H1 (cell line): ENCODE measurements at regions not wholly inside any gene's neighbourhood (a gene's known extent, or its start where the extent isn't known, plus 50 kb on each side); places are given as distances from the start of the nearest gene placed in this dataset.

Experiments used
- CTBP2 ChIP-seq: IDR thresholded peaks from 2 replicates; pipeline ENCODE4 v1.7.0; 2011; ENCODE audit warnings: borderline replicate concordance, mild to moderate bottlenecking, moderate library complexity, mixed read lengths, low read length; ENCODE audit not compliant: insufficient read depth, insufficient read length
- CTCF ChIP-seq, 3 experiments: IDR thresholded peaks; 1 replicate in 2 of 3; 2 replicates in 1 of 3; pipeline versions ENCODE4 v1.5.1 to v1.6.1; 2011; ENCODE audit warnings: low read length in 3 of 3, mild to moderate bottlenecking in 3 of 3, inconsistent platforms in 2 of 3, low read depth in 1 of 3, moderate library complexity in 1 of 3; ENCODE audit not compliant: insufficient read depth in 1 of 3; ENCODE audit errors: control extremely low read depth in 1 of 3
- EZH2 ChIP-seq: fragments of 200-600 bp; sonication (generic); IDR thresholded peaks from 2 replicates; pipeline ENCODE4 v1.7.1; 2012; ENCODE audit warnings: low read depth, mild to moderate bottlenecking, moderate library complexity, low read length, inconsistent platforms; ENCODE audit not compliant: severe bottlenecking
- GABPA ChIP-seq: IDR thresholded peaks from 2 replicates; pipeline ENCODE4 v1.6.1; 2011; ENCODE audit warnings: mild to moderate bottlenecking, low read length, moderate library complexity, borderline replicate concordance; ENCODE audit not compliant: insufficient read depth
- GTF2F1 ChIP-seq: IDR thresholded peaks from 2 replicates; pipeline ENCODE4 v1.6.1; 2012; ENCODE audit warnings: low read depth, low read length, improper control_type of control experiment, borderline replicate concordance
- HDAC2 ChIP-seq, 2 experiments: fragments of 300-600 bp in 1 of 2; sonication (generic) in 1 of 2; IDR thresholded peaks; 2 replicates each; pipeline ENCODE4 v1.6.1; 2011 to 2012; ENCODE audit warnings: low read depth in 2 of 2, low read length in 2 of 2, mild to moderate bottlenecking in 2 of 2, moderate library complexity in 2 of 2, borderline replicate concordance in 1 of 2, inconsistent platforms in 1 of 2
- KDM4A ChIP-seq: IDR thresholded peaks from one replicate; pipeline ENCODE4 v1.7.1; 2012; ENCODE audit warnings: low read depth, mild to moderate bottlenecking, moderate library complexity, low read length, inconsistent platforms; ENCODE audit not compliant: severe bottlenecking
- POLR2AphosphoS5 ChIP-seq: IDR thresholded peaks from 2 replicates; pipeline ENCODE4 v1.6.1; 2011; ENCODE audit warnings: low read depth, low read length
- POU5F1 ChIP-seq: IDR thresholded peaks from 2 replicates; pipeline ENCODE4 v1.6.1; 2011; ENCODE audit warnings: low read depth, mild to moderate bottlenecking, low read length, moderate library complexity
- RAD21 ChIP-seq, 2 experiments: IDR thresholded peaks in 1 of 2; conservative IDR thresholded peaks in 1 of 2; 2 replicates each; pipeline ENCODE4 v1.6.1; 2011; ENCODE audit warnings: low read depth in 2 of 2, low read length in 2 of 2, improper control_type of control experiment in 1 of 2, inconsistent platforms in 1 of 2, mild to moderate bottlenecking in 1 of 2, moderate library complexity in 1 of 2
- RFX5 ChIP-seq: IDR thresholded peaks from 2 replicates; pipeline ENCODE4 v1.6.1; 2011; ENCODE audit warnings: low read depth, low read length, improper control_type of control experiment, borderline replicate concordance
- RXRA ChIP-seq: IDR thresholded peaks from 2 replicates; pipeline ENCODE4 v1.6.1; 2011; ENCODE audit warnings: low read depth, mild to moderate bottlenecking, low read length, moderate library complexity; ENCODE audit not compliant: insufficient read depth
- SIN3A ChIP-seq, 2 experiments: IDR thresholded peaks in 1 of 2; conservative IDR thresholded peaks in 1 of 2; 2 replicates each; pipeline ENCODE4 v1.6.1; 2011 to 2012; ENCODE audit warnings: low read length in 2 of 2, improper control_type of control experiment in 1 of 2, low read depth in 1 of 2, mild to moderate bottlenecking in 1 of 2
- SP4 ChIP-seq: IDR thresholded peaks from 2 replicates; pipeline ENCODE4 v1.6.1; 2012; ENCODE audit warnings: low read length, inconsistent platforms
- TAF1 ChIP-seq: IDR thresholded peaks from 2 replicates; pipeline ENCODE4 v1.6.1; 2011; ENCODE audit warnings: mild to moderate bottlenecking, low read depth, low read length
- TAF7 ChIP-seq: optimal IDR thresholded peaks from 2 replicates; pipeline ENCODE3; 2011; ENCODE audit warnings: low read depth, mild to moderate bottlenecking, inconsistent platforms, low read length, moderate library complexity, borderline replicate concordance
- TEAD4 ChIP-seq: IDR thresholded peaks from 2 replicates; pipeline ENCODE4 v1.6.1; 2012; ENCODE audit warnings: low read depth, low read length, inconsistent platforms, mixed read lengths
- USF2 ChIP-seq: IDR thresholded peaks from 2 replicates; pipeline ENCODE4 v1.6.1; 2011; ENCODE audit warnings: low read length, improper control_type of control experiment
- YY1 ChIP-seq: IDR thresholded peaks from 2 replicates; pipeline ENCODE4 v1.6.1; 2011; ENCODE audit warnings: low read depth, mild to moderate bottlenecking, low read length

- TF ChIP-seq POLR2AphosphoS5: no peak
- 0 out of 2 replicates have a peak, but pooled peaks have one; percentile 18 for TF ChIP-seq GABPA
- TF ChIP-seq USF2: no peak
- no peak for TF ChIP-seq TAF1
- TF ChIP-seq TEAD4: no peak
- no peak for TF ChIP-seq TAF7
- TF ChIP-seq CTBP2: no peak
- TF ChIP-seq SIN3A (conservative IDR thresholded peaks at IDR 0.05 in 1 of 2, IDR thresholded peaks at IDR 0.05 in 1 of 2; ENCODE audit: low read depth in 1 of 2, low read length in 2 of 2): no peak
- no peak for TF ChIP-seq YY1
- TF ChIP-seq RAD21 (IDR thresholded peaks at IDR 0.05 in 1 of 2, conservative IDR thresholded peaks at IDR 0.05 in 1 of 2; ENCODE audit: low read depth in 2 of 2, low read length in 2 of 2): peak in 1 of 2 experiments; percentile 7; a peak in 2 of 4 replicates
- TF ChIP-seq EZH2: no peak
- TF ChIP-seq RXRA: no peak
- no peak for TF ChIP-seq KDM4A
- TF ChIP-seq POU5F1: no peak
- TF ChIP-seq SP4: no peak
- TF ChIP-seq HDAC2 (IDR thresholded peaks at IDR 0.05; ENCODE audit: borderline replicate concordance in 1 of 2, low read depth in 2 of 2, low read length in 2 of 2): no peak
- no peak for TF ChIP-seq RFX5
- TF ChIP-seq CTCF (IDR thresholded peaks at IDR 0.05; ENCODE audit: control extremely low read depth in 1 of 3, insufficient read depth in 1 of 3, low read depth in 1 of 3, low read length in 3 of 3): peak; percentile 9 to 34 (median 28)
- TF ChIP-seq GTF2F1: no peak
Observed at GRCh38 chr13:110812121-110812868, 98.8 kb downstream of the ING1 start (continued).
